SHP77 treated with DMSO at 0.1 percent for 48 hours (cell line): ENCODE measurements at regions not wholly inside any gene's neighbourhood (a gene's known extent, or its start where the extent isn't known, plus 50 kb on each side); places are given as distances from the start of the nearest gene placed in this dataset.

Experiments
- DNase-seq: peaks from one replicate; lab custom pipeline; 2025; lab: John Stamatoyannopoulos, UW

DNA sequence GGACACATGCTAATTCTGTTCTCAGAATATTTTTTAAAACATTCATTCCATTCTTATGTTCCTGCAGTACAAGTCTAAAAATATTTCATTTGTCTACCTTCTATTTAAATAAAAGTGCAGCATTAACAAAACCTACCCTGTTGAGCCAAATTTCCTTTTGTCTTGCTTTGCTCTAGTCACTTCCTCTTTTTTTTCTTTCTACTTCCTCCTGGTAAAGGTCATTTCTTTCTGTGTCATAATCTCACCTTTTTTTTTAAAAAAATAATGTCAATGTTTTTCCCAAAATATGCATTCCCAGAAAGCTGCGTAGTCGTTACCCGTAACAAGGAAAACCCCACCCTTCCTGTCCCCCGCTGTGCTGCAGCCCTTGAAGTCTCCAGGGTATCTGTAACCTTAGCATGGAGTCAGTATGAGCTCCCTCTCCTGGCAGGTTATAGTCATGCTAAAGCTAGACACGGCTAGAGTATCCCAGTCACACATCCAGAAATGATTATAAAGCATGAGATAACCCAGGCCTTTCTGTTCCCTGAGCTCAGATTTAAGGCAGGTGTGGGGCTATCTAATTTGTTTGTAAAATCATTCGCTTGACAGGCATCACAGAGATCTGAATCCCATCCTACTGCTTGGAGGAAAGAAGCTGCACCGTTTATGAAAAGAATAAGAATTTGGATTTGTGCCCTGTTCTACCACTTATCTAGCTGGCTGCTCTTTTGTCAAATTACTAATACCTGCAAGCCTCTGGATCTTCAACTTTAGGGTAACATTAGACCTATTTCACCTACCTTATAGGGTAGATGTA, 51.1 kb upstream of the EED start:
- DNase-seq: peak; percentile 58

DNA sequence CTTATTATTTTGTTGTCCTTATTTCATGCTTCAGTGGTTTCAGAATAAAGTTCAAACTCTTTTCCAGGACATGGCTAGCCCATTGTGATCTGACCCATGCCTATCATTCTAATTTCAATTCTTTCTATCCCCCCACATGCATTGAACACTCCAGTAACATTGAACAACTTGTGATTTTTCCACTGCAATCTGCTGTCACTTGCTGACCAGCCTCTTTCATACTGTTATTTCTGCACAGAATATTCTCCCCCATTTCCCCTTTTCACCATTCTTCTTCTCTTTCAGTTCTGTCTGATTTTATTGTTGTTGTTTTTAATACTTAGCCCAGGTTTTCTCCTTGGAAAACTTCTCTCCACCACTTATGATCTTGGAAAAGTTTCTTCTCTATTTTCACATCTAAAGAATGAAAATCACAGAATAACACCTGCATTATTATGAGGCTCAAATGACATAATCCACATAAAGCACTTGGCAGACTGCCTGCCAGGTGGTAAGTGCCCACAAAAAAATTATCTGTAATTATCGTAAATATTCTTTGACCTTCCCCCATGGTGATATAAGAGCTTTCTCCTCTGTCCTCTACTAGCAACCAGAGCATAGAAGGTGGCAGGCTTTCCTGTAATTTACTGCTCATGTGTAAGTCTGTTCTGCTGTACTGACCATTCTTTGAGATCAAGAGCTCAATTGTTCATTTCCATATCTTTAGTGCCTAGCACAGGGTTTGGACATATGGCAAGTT, 51.9 kb upstream of the EED start:
- peak; percentile 29 for DNase-seq

DNA sequence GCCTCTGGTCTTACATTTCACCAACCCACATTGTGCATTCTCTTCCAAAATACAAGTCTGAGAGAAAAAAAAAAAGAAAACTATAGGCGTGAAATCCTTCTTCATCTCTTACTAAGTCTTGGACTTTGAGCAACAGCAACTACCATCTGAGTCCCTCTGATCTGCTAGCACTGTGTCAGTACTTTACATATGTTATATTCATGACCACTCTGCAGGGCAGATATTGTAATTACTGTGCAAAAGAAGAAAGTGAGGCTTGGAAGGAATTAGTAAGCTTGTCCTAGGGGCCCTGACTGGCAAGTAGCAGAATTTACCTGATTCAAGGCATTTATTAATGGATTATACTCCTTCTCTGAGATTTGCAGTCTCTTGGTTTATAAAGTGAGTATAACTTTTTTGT, 52.7 kb upstream of the EED start:
- DNase-seq: no peak

DNA sequence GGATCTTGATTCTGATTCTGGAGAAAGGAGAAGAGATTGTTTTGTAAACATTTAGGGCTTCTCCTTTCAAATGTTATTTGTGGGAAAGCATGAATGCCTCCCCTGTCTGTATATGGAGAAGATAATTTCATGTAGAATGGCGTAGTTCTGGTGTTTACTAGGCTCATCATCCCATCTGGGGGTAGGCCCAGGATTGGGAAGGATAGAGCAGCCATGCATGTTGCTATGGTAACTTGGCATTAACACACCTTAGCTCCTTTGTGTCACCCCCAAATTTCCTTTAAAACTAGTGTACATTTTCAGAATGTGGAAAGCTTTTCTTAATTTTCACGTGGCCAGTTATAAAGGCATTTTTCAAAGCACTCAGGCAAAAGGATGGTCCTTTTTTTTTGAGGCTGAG, 57.5 kb upstream of the EED start:
- DNase-seq: no peak

DNA sequence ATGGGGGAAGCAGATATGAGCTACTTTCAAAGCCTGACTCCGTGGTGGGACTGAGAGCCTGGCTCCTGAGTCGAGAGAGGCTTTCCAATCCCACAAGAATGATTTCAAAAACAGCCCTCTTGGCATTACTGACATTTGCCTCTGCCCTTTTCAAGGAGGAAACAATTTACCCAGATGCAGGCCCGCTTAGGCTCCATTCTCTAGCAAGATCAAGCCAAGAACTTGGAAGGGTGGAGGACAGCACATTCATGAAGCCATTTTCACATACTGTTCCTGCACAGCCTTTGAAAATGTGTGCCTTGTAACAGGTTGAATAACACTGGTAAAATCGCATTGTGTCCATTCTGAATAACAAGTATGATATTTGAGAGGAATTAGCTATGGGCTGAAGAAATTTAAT, 58.2 kb upstream of the EED start:
- DNase-seq: no peak

DNA sequence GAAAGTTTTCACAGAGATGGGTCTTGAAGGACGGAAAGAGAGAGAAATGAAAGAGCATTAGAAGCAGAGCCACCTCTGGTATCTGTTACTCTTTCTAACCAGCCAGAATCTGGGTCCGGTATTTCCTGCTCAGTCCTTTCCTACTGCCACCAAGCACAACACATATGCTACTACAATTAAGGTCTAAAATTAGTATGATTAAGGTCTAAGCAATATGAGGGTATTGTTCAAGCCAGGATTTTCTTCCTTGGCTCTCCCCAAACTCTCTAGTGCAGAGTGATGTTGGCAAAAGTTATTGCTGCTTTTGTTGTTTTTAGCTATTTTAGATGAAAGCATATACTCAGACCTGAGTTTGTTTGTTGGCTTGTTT, 59.2 kb upstream of the EED start:
- DNase-seq: no peak

DNA sequence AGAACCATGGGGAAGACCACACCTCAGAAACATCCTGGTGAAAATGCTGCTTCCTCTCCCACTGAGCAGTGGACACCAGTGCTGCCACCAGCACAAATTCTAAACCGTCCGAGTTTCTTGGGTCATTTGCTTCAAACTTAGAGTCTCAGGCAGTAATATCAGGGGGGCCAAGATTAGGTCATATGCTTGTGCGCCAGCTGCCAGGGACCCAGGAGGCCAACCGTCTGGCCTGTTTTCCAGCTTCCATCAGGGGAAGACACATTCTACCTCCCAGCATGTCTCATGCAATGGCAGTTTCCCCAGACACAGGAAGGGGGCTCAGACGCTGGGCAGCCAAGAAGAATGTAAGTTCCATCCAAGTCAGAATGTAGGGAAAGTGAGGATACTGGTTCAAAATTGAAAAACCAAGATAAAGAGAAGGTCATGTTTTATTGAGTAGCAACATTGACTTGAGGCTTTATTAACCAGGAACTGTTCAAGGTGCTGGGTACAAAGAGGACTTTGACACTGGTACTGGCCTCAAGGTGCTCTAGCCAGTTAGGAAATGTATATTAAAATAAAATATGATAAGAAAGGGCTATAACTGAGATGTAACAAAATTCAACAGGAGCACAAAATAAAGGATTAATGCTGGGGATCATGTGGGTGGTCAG, 59.7 kb upstream of the EED start:
- DNase-seq: no peak

DNA sequence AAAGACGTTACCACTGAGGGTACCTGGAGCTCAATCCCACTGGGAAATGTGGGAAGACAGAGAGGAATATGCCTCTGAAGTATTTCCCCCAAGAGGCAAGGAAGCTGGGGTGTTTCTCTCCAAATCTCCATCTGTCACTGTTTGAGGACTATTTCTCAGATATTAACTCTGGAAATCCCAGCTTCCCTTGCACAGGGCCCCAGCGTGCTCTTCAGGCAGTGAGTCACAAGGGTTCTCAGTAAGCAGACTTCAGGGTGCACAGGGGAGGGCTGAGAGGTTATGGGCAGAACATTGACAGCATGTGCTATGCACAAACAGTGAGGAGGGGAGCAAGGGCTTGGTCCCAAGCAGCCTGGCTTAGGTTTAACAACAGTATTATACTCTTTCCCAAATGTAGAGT, 60.9 kb upstream of the EED start:
- no peak for DNase-seq

DNA sequence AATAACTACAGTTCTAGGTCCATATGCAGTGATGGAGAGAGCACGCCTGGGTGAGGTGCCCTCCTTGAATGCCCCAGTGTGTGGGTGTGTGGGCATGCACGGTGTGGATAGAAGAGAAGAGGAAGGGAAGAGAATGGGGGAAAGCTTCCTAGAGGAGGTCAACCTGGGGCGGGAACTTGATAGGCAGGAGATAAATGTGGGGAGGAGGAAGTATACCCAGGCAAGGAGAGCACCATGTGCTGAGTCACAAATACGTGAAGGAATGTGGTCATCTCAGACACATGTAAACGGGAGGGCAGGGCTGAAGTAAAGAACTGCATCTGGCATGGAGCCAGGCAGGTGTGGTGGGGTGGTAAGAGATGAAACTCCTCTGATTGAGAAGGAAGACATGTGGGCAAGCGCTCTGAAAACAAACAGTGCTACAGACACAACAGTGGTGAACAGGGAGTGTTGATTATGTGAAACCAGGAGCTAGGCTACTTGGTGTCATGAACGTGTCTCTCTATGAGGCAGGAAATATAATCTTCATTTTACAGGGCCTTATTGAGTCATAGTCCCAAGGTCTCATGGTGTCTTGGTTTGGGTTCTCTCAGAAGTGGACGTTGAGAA, 61.5 kb upstream of the EED start:
- DNase-seq: no peak

DNA sequence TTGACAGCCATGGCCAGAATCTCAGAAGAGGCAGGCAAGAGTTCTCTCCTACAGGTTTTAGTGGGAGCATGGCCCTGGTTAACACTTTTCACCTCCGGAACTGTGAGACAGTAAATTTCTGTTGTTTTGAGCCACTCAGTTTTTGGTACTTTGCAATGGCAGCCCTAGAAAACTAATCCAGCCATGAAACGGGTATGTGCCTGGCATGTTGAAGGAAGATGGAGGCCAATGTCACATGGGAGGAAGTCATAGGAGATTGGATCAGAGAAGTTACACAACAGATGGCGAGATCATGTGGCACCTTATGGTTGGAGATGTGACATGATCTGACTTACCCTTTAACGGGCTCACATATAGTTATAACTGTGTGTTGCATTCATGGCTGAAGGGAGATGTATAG, 63.2 kb upstream of the EED start:
- DNase-seq: no peak

DNA sequence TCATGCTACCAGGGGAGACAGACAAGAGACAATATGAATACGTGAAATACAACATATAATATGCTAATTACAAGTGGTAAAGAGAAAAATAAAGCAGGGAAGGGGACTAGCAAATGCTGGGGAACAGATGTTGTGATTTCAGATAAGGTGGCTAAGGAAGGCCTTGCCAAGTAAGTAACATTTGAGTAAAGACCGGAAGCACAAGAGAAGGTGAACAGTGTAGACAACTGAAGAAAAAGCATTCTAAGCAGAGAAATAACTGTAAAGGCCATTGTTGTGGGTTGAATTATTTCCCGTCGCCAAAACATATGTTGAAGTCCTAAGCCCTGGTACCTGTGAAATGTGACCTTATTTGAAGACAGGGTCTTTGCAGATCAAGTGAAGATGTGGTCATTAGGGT, 63.7 kb upstream of the EED start:
- DNase-seq: no peak

DNA sequence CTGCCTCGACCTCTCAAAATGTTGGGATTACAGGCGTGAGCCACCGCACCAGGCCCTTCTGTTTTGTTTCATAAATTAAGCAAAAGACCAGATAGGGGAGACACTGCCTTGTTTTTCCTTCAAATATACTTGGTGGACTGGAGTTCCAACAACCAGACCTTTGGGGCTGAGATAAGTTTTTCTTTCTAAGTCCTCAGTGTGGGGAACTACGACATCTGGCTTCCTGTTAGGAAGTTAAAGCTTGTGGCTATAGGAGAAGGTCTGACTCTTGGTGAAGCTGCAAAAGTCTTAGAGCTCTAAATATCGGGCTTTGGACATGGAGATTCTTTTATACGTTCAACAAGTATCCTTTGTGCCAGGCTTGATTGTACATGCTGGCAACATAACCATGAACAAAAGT, 64.1 kb upstream of the EED start:
- no peak for DNase-seq

DNA sequence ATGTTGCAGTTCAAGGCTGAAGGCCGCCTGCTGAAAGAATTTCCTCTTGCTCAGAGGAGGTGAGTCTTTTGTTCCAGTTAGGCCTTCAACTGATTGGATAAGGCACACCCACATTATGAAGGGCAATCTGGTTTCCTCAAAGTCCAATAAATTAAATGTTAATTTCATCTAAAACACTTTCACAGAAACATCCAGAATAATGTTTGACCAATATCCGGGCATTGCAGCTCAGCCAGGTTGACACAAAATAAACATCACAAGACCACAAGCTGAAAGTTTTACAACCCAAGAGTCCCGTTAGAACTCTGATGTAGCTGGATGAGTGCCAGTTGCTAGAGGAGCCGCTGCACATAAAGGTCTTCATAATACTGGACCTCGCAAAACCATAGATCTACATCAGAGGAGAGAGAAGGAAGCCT, 64.9 kb upstream of the EED start:
- DNase-seq: no peak

DNA sequence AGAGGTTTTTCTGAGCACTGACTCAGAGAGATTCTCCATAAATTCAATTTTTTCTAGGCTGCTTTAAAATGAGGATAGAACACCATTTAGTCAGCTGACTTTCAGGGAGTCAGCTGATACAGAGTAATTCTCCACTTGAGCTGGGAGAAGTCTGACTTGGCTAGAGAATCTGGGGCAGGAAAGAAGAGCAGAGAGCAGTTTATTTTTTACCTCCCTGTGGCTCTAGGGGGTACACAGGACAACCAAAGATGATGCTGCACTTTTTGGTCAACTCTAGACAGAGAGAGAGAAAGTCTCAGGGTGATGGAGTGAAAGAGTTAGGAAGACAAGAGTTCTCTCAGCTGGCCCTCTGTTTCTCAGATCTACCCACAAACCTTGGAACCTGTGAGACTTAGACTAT, 67.3 kb upstream of the EED start:
- DNase-seq: no peak

DNA sequence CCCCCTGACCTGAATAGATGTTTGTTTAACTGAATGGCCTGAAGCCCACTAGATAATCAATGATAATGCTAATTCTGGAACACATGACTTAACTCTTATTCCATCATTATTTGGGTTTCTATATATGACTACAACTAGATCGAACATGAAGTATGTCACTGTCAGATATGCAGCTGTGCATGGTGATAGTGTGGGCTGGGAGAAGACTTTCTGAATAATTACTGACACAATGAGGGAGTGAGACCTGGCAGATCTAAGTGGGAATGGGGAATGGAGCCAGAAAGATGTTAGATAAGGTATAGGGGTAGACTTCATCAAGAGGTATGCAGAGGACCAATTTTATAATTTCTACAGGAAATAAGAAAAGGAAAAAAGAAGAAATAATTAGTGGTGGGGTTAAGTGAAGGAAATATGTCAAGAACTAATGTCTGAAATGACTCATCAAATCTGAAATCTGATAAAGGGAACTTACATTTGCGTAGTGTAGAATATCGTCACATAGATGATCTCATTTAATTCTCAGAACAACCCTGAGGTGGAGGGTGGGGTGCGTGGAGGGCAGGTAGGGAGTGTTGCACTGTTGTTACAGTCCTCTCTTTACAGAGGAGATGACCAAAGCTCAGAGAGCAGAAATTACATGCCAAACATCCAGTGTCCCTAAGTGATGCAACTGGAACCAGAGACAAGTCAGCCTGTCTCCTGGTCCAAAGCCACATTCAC, 68.2 kb upstream of the EED start:
- DNase-seq: no peak

DNA sequence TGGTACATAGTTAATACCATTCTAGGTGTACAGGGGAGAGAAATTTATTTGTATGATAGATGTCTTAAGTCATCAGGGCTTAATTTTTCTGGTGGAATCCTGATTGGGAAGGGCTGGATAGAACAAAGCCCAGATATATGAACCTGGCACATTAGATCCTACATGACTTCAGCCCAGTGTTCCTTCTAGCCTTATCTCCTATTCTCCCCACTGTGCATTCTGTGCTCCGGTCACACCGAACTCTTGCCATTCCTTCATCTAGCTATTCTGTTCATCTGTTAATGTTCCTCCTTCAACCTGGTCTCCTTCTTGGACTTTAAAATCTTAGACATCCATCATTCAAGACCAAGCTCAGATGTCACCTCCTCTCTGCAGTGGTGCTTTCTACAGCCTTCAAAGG, 68.9 kb upstream of the EED start:
- DNase-seq: no peak

DNA sequence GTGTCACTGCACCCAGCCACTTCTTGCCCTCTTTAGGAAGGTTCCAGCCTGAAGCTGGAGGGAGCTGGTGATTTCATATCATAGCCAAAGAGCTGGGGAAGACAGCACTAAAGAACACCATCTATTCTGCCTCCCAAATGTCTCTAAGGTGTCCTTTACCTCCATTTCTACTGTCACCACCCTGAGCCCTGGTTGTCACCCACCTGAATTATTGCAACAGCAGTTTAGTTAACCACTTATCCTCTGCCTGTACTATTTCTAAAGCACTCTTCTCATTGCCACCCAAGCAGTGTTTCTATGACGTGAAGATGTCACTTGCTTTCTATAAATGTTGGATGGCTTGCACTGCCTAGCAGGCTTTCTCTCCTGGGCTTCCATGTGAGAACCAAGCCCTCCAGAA, 69.4 kb upstream of the EED start:
- DNase-seq: no peak

DNA sequence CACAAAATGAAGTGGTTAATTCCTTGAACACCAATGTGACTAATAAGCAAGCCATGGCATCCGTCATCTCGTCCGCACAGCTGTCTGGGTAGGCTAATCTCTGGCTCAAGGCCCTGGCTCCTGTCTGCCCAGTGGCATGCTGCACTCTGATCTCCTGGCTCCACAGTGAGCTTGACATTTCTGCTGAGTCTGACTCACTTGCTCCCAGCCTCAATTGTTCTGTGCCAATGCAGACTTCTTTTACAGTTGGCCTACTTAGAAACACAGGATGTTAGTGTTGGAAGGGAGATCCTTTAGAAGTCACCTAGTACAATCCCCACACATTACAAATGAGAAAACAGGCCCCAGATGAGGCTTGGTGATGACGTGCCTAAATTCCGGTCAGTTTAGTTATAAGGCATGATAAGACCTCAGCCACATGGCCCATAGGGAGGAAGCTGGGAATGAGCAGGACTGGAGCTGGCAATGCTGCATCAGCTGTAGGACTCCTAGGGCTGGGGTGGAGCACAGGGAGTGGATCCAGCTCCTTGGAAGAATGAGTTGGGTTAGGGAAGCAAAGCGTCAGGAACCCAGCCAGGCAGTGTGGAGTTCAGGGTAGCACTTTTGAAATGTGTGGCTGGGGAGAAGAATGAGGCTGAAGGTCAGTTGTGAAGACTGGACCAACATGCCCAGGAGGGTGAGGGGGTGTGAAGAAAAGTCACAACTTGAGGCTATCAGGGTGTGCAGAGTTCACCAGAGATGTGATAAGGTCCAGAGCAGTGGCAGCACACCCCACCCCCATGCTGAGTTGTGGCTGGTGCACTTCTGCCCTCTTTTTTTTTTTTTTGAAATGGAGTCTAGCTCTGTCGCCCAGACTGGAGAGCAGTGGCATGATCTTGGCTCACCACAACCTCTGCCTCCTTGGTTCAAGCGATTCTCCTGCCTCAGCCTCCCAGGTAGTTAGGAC, 70.2 kb upstream of the EED start:
- DNase-seq: no peak

DNA sequence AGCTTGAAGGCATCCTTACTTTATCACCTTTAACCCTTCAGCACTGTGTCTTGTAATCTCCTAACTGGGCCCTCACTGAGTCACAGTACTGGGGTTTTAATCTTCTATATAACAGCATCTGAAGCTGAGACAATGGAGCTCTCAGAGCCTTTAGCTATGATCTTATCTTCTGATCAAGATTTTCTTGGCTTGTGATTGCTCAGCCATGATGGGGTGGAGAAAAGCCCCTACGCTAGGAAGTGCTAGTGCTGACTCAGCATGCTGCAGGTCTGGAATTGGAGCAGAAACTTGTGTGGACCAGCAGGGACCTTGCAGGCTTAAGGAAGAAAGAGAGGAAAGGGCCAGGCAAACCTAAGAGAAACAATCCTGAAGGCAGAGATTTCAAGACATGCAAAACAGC, 71.7 kb upstream of the EED start:
- DNase-seq: no peak

DNA sequence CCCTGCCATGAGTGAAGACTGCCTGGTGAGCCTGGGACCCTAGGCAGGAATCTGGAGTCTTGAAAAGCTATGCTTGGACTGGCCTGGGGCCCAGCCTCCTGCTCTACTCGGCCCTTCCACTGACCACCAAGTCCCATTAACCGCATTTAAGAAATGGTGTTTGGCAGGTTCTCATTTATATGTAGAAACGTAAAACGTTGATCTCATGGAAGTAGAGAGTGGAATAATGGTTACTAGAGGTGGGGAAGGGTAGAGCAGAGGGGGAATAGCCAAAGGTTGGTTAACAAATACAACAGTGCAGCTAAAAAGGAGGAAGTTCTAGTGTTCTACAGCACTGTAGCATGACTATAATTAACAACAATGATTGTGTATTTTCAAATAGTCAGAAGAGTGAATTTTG, 72.9 kb upstream of the EED start:
- no peak for DNase-seq

DNA sequence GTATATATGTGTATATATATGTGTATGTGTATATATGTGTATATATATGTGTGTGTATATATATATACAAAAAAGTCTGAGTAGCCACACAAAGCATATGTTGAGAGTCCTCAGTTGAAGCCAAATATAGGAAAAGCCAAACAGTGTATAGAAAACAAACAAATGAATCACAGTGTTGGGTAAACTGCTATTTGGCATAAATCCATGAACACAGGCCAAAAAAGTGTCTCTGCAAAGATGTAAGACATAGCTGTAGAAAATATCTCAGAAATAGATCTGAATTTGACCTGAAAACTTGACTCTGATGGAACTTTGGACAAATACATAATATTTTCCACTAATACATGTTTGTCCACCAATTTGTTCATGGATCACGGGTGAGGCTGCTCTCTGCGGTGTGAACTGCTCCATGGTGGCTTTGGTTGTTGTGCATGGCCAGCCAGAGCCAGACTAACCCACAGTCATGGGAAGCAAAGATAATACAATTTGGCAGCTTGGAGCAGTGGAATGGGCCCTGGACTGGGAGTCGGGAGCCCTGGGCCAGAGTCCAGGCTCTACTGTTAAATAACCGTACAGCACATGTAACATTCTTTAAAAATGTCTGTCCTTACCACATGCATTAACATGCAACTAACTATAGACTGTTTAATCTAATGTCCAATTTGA, 76.9 kb upstream of the EED start:
- DNase-seq: no peak
